Smooth muscle cell (in vitro differentiated cells): ENCODE measurements at regions not wholly inside any gene's neighbourhood (a gene's known extent, or its start where the extent isn't known, plus 50 kb on each side); places are given as distances from the start of the nearest gene placed in this dataset.

ENCODE experiments used
- DNase-seq: peaks from one replicate; lab custom pipeline; 2025; ENCODE audit not compliant: unreplicated experiment; lab: John Stamatoyannopoulos, UW
- H2AFZ ChIP-seq: fragments of 200-600 bp; sonication (generic); 2 replicates; pipeline ENCODE4 v1.6.0; 2016; ENCODE audit warnings: antibody characterized with exemption, low read depth, mild to moderate bottlenecking
- H3F3A ChIP-seq: fragments of 200-600 bp; sonication (generic); 2 replicates; pipeline ENCODE4 v1.6.0; 2017; ENCODE audit warnings: antibody characterized with exemption, low read depth
- H3K27ac ChIP-seq: fragments of 200-600 bp; sonication (generic); 2 replicates; pipeline ENCODE4 v1.5.1; 2016; ENCODE audit warnings: low read depth, mild to moderate bottlenecking
- H3K27me3 ChIP-seq: fragments of 200-600 bp; sonication (generic); 2 replicates; pipeline ENCODE4 v1.6.1; 2016; ENCODE audit warnings: low read depth, mild to moderate bottlenecking
- H3K36me3 ChIP-seq: fragments of 200-600 bp; sonication (generic); 2 replicates; pipeline ENCODE4 v1.5.1; 2016; ENCODE audit warnings: low read depth
- H3K4me1 ChIP-seq: fragments of 200-600 bp; sonication (generic); 2 replicates; pipeline ENCODE4 v1.5.1; 2016; ENCODE audit warnings: low read depth
- H3K4me2 ChIP-seq: fragments of 200-600 bp; sonication (generic); 2 replicates; pipeline ENCODE4 v1.6.0; 2016; ENCODE audit warnings: mild to moderate bottlenecking
- H3K4me3 ChIP-seq: fragments of 200-600 bp; sonication (generic); 2 replicates; pipeline ENCODE4 v1.5.1; 2016; ENCODE audit warnings: mild to moderate bottlenecking
- H3K79me2 ChIP-seq: fragments of 200-600 bp; sonication (generic); 2 replicates; pipeline ENCODE4 v1.6.0; 2016; ENCODE audit warnings: low read depth, mild to moderate bottlenecking
- H3K9ac ChIP-seq: fragments of 200-600 bp; sonication (generic); 2 replicates; pipeline ENCODE4 v1.6.0; 2016; ENCODE audit warnings: low read depth
- H3K9me3 ChIP-seq: fragments of 200-600 bp; sonication (generic); replicated peaks from 2 replicates; pipeline ENCODE4 v1.5.1; 2016; ENCODE audit warnings: low read depth
- H4K20me1 ChIP-seq: fragments of 200-600 bp; sonication (generic); 2 replicates; pipeline ENCODE4 v1.6.0; 2016; ENCODE audit warnings: low read depth
- CTCF ChIP-seq: fragments of 200-600 bp; sonication (generic); IDR thresholded peaks from 2 replicates; pipeline ENCODE4 v1.5.1; 2017; ENCODE audit warnings: borderline replicate concordance, mild to moderate bottlenecking, antibody characterized with exemption; ENCODE audit not compliant: insufficient read depth, poor library complexity, severe bottlenecking
- WGBS: methylation state at CpG from one replicate; pipeline ENCODE4 v1.1.7; 2016; ENCODE audit warnings: low lambda C conversion rate; 5-methylcytosine and 5-hydroxymethylcytosine counted together

- Histone ChIP-seq H3K27me3 (no peaks in the 10 kb centered on the region), H3K36me3 (no peaks in the 10 kb centered on the region), H3F3A (no peaks in the 10 kb centered on the region), H3K9me3 (no peaks in the 10 kb centered on the region), H3K9ac (no peak overlapping the region), H3K27ac (no peak overlapping the region), H4K20me1 (no peaks in the 10 kb centered on the region), H3K79me2 (no peaks in the 10 kb centered on the region), H3K4me3 (no peak overlapping the region), H3K4me2 (no peak overlapping the region), H3K4me1 (no peaks in the 10 kb centered on the region), H2AFZ (no peak overlapping the region)
- TF ChIP-seq CTCF: no peak
- no peak for DNase-seq
- 100% methylated on average over 1 of the region's 1 CpG for WGBS
Measured at GRCh38 chr5:116372931-116373597, 201.6 kb downstream of the SEMA6A start.

- Histone ChIP-seq H4K20me1 (no peaks in the 10 kb centered on the region), H3K79me2 (no peaks in the 10 kb centered on the region), H3K4me1 (no peaks in the 10 kb centered on the region), H2AFZ (no peak overlapping the region), H3K36me3 (no peaks in the 10 kb centered on the region), H3K9me3 (no peaks in the 10 kb centered on the region), H3K27me3 (no peaks in the 10 kb centered on the region), H3K27ac (no peak overlapping the region), H3K4me2 (no peak overlapping the region), H3K9ac (no peak overlapping the region), H3F3A (no peaks in the 10 kb centered on the region), H3K4me3 (no peak overlapping the region)
- DNase-seq: no peak
- TF ChIP-seq CTCF: no peak
Measured at GRCh38 chr5:116371935-116372334, 202.7 kb downstream of the SEMA6A start.

GRCh38 chr5:116371431-116371830 lies 203.2 kb downstream of the SEMA6A start:
- Histone ChIP-seq H4K20me1 (no peaks in the 10 kb centered on the region), H3K36me3 (no peaks in the 10 kb centered on the region), H3K4me2 (no peak overlapping the region), H3K4me3 (no peak overlapping the region), H3K79me2 (no peaks in the 10 kb centered on the region), H3K4me1 (no peaks in the 10 kb centered on the region), H3K9me3 (no peaks in the 10 kb centered on the region), H3K27me3 (no peaks in the 10 kb centered on the region), H2AFZ (no peak overlapping the region), H3K27ac (no peak overlapping the region), H3F3A (no peaks in the 10 kb centered on the region), H3K9ac (no peak overlapping the region)
- no peak for DNase-seq
- WGBS: 94% methylated on average over 2 of the region's 2 CpGs
- TF ChIP-seq CTCF: no peak

GRCh38 chr5:116370886-116371285 lies 203.7 kb downstream of the SEMA6A start:
- no peaks in the 10 kb centered on the region for H3K36me3 ChIP-seq
- no peak overlapping the region for H2AFZ ChIP-seq
- no peak overlapping the region for H3K9ac ChIP-seq
- no peaks in the 10 kb centered on the region for H3K4me1 ChIP-seq
- H3K27me3 ChIP-seq: no peaks in the 10 kb centered on the region
- H3K27ac ChIP-seq: no peak overlapping the region
- H3F3A ChIP-seq: no peaks in the 10 kb centered on the region
- TF ChIP-seq CTCF: no peak
- no peak overlapping the region for H3K4me3 ChIP-seq
- no peak for DNase-seq
- no peaks in the 10 kb centered on the region for H3K9me3 ChIP-seq
- H4K20me1 ChIP-seq: no peaks in the 10 kb centered on the region
- H3K4me2 ChIP-seq: no peak overlapping the region
- 83% methylated on average over 2 of the region's 2 CpGs for WGBS
- H3K79me2 ChIP-seq: no peaks in the 10 kb centered on the region
